Fibroblast of lung (primary cell): ENCODE measurements at regions not wholly inside any gene's neighbourhood (a gene's known extent, or its start where the extent isn't known, plus 50 kb on each side); places are given as distances from the start of the nearest gene placed in this dataset.
A peak's percentile ranks its signal among the peaks of the same experiment; 100 is the strongest.
"Not testable (repeated sequence)": the region's sequence is repeated elsewhere in the genome, so short reads cannot be mapped to it uniquely, and the experiment has no call there.

Experiments
- DNase-seq, 2 donors: peaks; one replicate each; pipeline versions ENCODE4 v3.0.0 to v3.0.0-alpha.2; 2010; ENCODE audit warnings: low read depth in 2 of 2
- H2AFZ ChIP-seq: 2 replicates; pipeline ENCODE4 v1.5.1; 2012; ENCODE audit warnings: low read length, control low read depth, inconsistent platforms
- H3K27ac ChIP-seq: 2 replicates; pipeline ENCODE4 v1.5.1; 2011; ENCODE audit warnings: low read length, control low read depth; ENCODE audit not compliant: insufficient read depth
- H3K27me3 ChIP-seq: 2 replicates; pipeline ENCODE4 v1.5.1; 2011; ENCODE audit warnings: mild to moderate bottlenecking, low read length; ENCODE audit not compliant: control insufficient read depth, insufficient read depth
- H3K36me3 ChIP-seq: 2 replicates; pipeline ENCODE4 v1.5.1; 2011; ENCODE audit warnings: low read length; ENCODE audit not compliant: control insufficient read depth, insufficient read depth
- H3K4me1 ChIP-seq: 2 replicates; pipeline ENCODE4 v1.5.1; 2011; ENCODE audit warnings: low read length; ENCODE audit not compliant: control insufficient read depth, insufficient read depth; ENCODE audit errors: extremely low read depth
- H3K4me2 ChIP-seq: 2 replicates; pipeline ENCODE4 v1.5.1; 2011; ENCODE audit warnings: low read length, control low read depth; ENCODE audit not compliant: insufficient read depth; ENCODE audit errors: extremely low read depth
- H3K4me3 ChIP-seq, 4 experiments: fragments of 200-600 bp in 1 of 4; sonication (generic) in 1 of 4; replicated peaks in 1 of 4; 2 replicates each; pipeline ENCODE4 v1.5.1; 2011 to 2016; ENCODE audit warnings: low read length in 4 of 4, low read depth in 3 of 4, mild to moderate bottlenecking in 3 of 4, control low read depth in 2 of 4, inconsistent platforms in 1 of 4, mixed read lengths in 1 of 4; ENCODE audit not compliant: insufficient read depth in 1 of 4; ENCODE audit errors: control extremely low read depth in 1 of 4
- H3K79me2 ChIP-seq: 2 replicates; pipeline ENCODE4 v1.5.1; 2012; ENCODE audit warnings: mild to moderate bottlenecking, low read length, inconsistent platforms; ENCODE audit not compliant: control insufficient read depth, insufficient read depth
- H3K9ac ChIP-seq: 2 replicates; pipeline ENCODE4 v1.5.1; 2011; ENCODE audit warnings: mild to moderate bottlenecking, low read length, control low read depth; ENCODE audit not compliant: insufficient read depth
- H3K9me3 ChIP-seq: 2 replicates; pipeline ENCODE4 v1.5.1; 2012; ENCODE audit warnings: low read depth, low read length; ENCODE audit not compliant: control insufficient read depth, insufficient read depth
- H4K20me1 ChIP-seq: 2 replicates; pipeline ENCODE4 v1.5.1; 2011; ENCODE audit warnings: low read length; ENCODE audit not compliant: control insufficient read depth, insufficient read depth; ENCODE audit errors: extremely low read depth
- EZH2 ChIP-seq: IDR thresholded peaks from 2 replicates; pipeline ENCODE4 v1.5.1; 2012; ENCODE audit warnings: low read length, control low read depth, mild to moderate bottlenecking; ENCODE audit errors: missing control alignments
- TF ChIP-seq, protein P1 (sequence below), 2 donors: IDR thresholded peaks in 1 of 2; conservative IDR thresholded peaks in 1 of 2; 1 replicate in 1 of 2; 2 replicates in 1 of 2; pipeline ENCODE4 v1.5.1; 2011 to 2012; ENCODE audit warnings: low read length in 2 of 2, control low read depth in 1 of 2, inconsistent platforms in 1 of 2, low read depth in 1 of 2, mild to moderate bottlenecking in 1 of 2

- H3K79me2 ChIP-seq: no peaks in the 10 kb centered on the region
- H4K20me1 ChIP-seq: no peaks in the 10 kb centered on the region
- no peak overlapping the region for H3K4me2 ChIP-seq
- peaks cover 2% of the 10 kb centered on the region for H3K27me3 ChIP-seq
- no peaks in the 10 kb centered on the region for H3K36me3 ChIP-seq
- H2AFZ ChIP-seq: no peak overlapping the region
- H3K4me1 ChIP-seq: no peaks in the 10 kb centered on the region
- no peak overlapping the region for H3K4me3 ChIP-seq
- no peaks in the 10 kb centered on the region for H3K9me3 ChIP-seq
- no peak for TF ChIP-seq EZH2
- TF ChIP-seq, protein P1, sequence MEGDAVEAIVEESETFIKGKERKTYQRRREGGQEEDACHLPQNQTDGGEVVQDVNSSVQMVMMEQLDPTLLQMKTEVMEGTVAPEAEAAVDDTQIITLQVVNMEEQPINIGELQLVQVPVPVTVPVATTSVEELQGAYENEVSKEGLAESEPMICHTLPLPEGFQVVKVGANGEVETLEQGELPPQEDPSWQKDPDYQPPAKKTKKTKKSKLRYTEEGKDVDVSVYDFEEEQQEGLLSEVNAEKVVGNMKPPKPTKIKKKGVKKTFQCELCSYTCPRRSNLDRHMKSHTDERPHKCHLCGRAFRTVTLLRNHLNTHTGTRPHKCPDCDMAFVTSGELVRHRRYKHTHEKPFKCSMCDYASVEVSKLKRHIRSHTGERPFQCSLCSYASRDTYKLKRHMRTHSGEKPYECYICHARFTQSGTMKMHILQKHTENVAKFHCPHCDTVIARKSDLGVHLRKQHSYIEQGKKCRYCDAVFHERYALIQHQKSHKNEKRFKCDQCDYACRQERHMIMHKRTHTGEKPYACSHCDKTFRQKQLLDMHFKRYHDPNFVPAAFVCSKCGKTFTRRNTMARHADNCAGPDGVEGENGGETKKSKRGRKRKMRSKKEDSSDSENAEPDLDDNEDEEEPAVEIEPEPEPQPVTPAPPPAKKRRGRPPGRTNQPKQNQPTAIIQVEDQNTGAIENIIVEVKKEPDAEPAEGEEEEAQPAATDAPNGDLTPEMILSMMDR (conservative IDR thresholded peaks at IDR 0.05 in 1 of 2, IDR thresholded peaks at IDR 0.05 in 1 of 2; ENCODE audit: low read depth in 1 of 2, low read length in 2 of 2): no peak
- H3K27ac ChIP-seq: no peak overlapping the region
- no peak for DNase-seq
- no peak overlapping the region for H3K9ac ChIP-seq
Measured at GRCh38 chr3:160049988-160050387, 61.4 kb downstream of the IL12A start.

- Histone ChIP-seq H2AFZ (peak overlapping the region; percentile 8), H4K20me1 (no peaks in the 10 kb centered on the region), H3K36me3 (no peaks in the 10 kb centered on the region), H3K27ac (no peak overlapping the region), H3K9me3 (no peaks in the 10 kb centered on the region), H3K9ac (no peak overlapping the region), H3K4me1 (no peaks in the 10 kb centered on the region), H3K27me3 (peaks cover 2% of the 10 kb centered on the region), H3K4me3 (no peak overlapping the region), H3K4me2 (peak overlapping the region; percentile 64), H3K79me2 (no peaks in the 10 kb centered on the region)
- peak in 1 of 2 donors; percentile 59 for DNase-seq
- no peak for TF ChIP-seq EZH2
- TF ChIP-seq, protein P1 (conservative IDR thresholded peaks at IDR 0.05 in 1 of 2, IDR thresholded peaks at IDR 0.05 in 1 of 2; ENCODE audit: low read depth in 1 of 2, low read length in 2 of 2): no peak
Measured at GRCh38 chr3:160052385-160053047, 63.9 kb downstream of the IL12A start.

DNA sequence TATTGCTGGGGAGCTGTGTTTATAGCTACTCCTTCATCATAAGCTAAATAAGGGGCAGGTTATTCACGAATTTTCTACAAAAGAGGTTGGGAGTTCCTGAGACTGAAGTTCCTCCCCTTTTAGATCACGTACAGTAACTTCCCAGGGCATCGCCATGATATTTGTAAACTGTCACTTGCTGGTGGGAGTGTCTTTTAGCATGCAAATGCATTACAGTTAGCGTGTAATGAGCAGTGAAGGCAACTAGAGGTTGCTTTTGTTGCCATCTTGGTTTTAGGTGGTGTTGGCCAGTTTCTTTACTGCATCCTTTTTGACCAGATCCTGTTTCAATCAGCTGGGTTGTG lies 64.4 kb downstream of the IL12A start:
- TF ChIP-seq EZH2: no peak
- TF ChIP-seq, protein P1 (conservative IDR thresholded peaks at IDR 0.05 in 1 of 2, IDR thresholded peaks at IDR 0.05 in 1 of 2; ENCODE audit: low read depth in 1 of 2, low read length in 2 of 2): no peak
- no peaks in the 10 kb centered on the region for H4K20me1 ChIP-seq
- H3K79me2 ChIP-seq: no peaks in the 10 kb centered on the region
- H2AFZ ChIP-seq: peak overlapping the region; percentile 8
- H3K36me3 ChIP-seq: no peaks in the 10 kb centered on the region
- no peak overlapping the region for H3K4me3 ChIP-seq
- H3K9me3 ChIP-seq: no peaks in the 10 kb centered on the region
- peak overlapping the region; percentile 64 for H3K4me2 ChIP-seq
- DNase-seq: peak in 1 of 2 donors; percentile 34
- H3K27me3 ChIP-seq: peaks cover 2% of the 10 kb centered on the region
- H3K4me1 ChIP-seq: no peaks in the 10 kb centered on the region
- no peak overlapping the region for H3K27ac ChIP-seq
- no peak overlapping the region for H3K9ac ChIP-seq

GRCh38 chr3:160054862-160055261 lies 66.2 kb downstream of the IL12A start:
- H3K27me3 ChIP-seq, H3K9ac ChIP-seq, H3K4me2 ChIP-seq, H2AFZ ChIP-seq, H4K20me1 ChIP-seq, H3K4me1 ChIP-seq, DNase-seq, H3K4me3 ChIP-seq, H3K79me2 ChIP-seq, H3K27ac ChIP-seq, H3K9me3 ChIP-seq, H3K36me3 ChIP-seq: not testable (repeated sequence)
